Gastrocnemius medialis (tissue), 4 donors: ENCODE measurements at regions not wholly inside any gene's neighbourhood (a gene's known extent, or its start where the extent isn't known, plus 50 kb on each side); places are given as distances from the start of the nearest gene placed in this dataset.
"Not testable (repeated sequence)": the region's sequence is repeated elsewhere in the genome, so short reads cannot be mapped to it uniquely, and the experiment has no call there.

Experiments used
- ATAC-seq, 2 donors: fragments of 150-250 bp; one replicate each; pipeline ENCODE4 v1.9.1; 2016
- DNase-seq, 2 donors: peaks; one replicate each; pipeline ENCODE4 v3.0.0-alpha.2; 2019
- H3K27ac ChIP-seq, 4 donors: fragments of 200-600 bp; sonication (generic); 1 replicate in 1 of 4; 2 replicates in 3 of 4; pipeline ENCODE4 v1.5.1; 2016 to 2018; ENCODE audit warnings: mild to moderate bottlenecking in 2 of 4, moderate library complexity in 1 of 4
- H3K27me3 ChIP-seq, 3 donors: fragments of 200-600 bp; sonication (generic) in 2 of 3; 1 replicate in 1 of 3; 2 replicates in 2 of 3; pipeline versions ENCODE4 v1.5.1 to v1.6.0; 2016 to 2019; ENCODE audit warnings: mild to moderate bottlenecking in 1 of 3, moderate library complexity in 1 of 3
- H3K36me3 ChIP-seq, 2 donors: fragments of 200-600 bp; sonication (generic) in 1 of 2; one replicate each; pipeline ENCODE4 v1.5.1; 2017 to 2018
- H3K4me1 ChIP-seq, 2 donors: fragments of 200-600 bp; sonication (generic) in 1 of 2; one replicate each; pipeline ENCODE4 v1.5.1; 2016 to 2017; ENCODE audit warnings: mild to moderate bottlenecking in 2 of 2
- H3K4me3 ChIP-seq, 4 donors: fragments of 200-600 bp; sonication (generic) in 3 of 4; 1 replicate in 1 of 4; 2 replicates in 3 of 4; pipeline ENCODE4 v1.5.1; 2016 to 2019; ENCODE audit warnings: mild to moderate bottlenecking in 2 of 4
- H3K9me3 ChIP-seq, 3 donors: fragments of 200-600 bp; sonication (generic) in 2 of 3; 1 replicate in 1 of 3; 2 replicates in 2 of 3; pipeline ENCODE4 v1.5.1; 2016 to 2019
- POLR2A ChIP-seq, 2 donors: fragments of 450-650 bp; IDR thresholded peaks; one replicate each; pipeline ENCODE4 v1.6.1; 2017; ENCODE audit warnings: antibody characterized with exemption in 2 of 2, mild to moderate bottlenecking in 2 of 2, moderate library complexity in 2 of 2
- in situ Hi-C, 4 donors: fragments of 200-750 bp; cut with MboI; loops; one replicate each; pipeline versions ENCODE4 v1.15.0 to v1.8.0; 2017; ENCODE audit warnings: low sequenced_read_pairs in 4 of 4
- intact Hi-C: fragments of 100-400 bp; cut with DNase I; formaldehyde crosslinking; loops from one replicate; pipeline ENCODE4 v1.15.1; 2023; ENCODE audit warnings: low total_unique reads
- TF ChIP-seq, protein P1 (sequence below), 5 experiments: fragments of 450-650 bp in 3 of 5; fragments of 200-600 bp in 2 of 5; sonication (generic) in 2 of 5; IDR thresholded peaks in 4 of 5; conservative IDR thresholded peaks in 1 of 5; 1 replicate in 4 of 5; 2 replicates in 1 of 5; pipeline ENCODE4 v1.5.1; 2016 to 2019; ENCODE audit warnings: antibody characterized with exemption in 5 of 5, mild to moderate bottlenecking in 3 of 5, moderate library complexity in 3 of 5

DNA sequence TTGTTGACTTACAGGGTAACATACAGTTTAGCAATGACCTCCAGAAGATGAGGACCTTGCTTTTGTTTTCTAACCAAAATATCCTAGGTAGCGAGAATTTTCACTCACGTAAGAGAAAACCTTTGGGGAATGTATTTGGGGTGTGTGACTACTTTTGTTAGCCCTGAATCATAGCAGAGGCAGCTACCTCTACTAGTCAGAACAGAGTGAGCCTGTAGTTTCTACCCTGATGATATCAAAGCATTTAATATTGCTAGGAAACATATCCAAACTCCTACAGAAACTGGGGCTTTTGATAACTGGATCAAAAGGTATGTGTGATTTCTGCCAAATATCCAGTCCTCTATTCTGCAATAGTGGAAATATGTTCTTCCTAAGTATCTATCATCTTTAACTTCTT lies 462.6 kb upstream of the ZEB2 start:
- no peak for TF ChIP-seq POLR2A (IDR thresholded peaks at IDR 0.05)
- TF ChIP-seq, protein P1, sequence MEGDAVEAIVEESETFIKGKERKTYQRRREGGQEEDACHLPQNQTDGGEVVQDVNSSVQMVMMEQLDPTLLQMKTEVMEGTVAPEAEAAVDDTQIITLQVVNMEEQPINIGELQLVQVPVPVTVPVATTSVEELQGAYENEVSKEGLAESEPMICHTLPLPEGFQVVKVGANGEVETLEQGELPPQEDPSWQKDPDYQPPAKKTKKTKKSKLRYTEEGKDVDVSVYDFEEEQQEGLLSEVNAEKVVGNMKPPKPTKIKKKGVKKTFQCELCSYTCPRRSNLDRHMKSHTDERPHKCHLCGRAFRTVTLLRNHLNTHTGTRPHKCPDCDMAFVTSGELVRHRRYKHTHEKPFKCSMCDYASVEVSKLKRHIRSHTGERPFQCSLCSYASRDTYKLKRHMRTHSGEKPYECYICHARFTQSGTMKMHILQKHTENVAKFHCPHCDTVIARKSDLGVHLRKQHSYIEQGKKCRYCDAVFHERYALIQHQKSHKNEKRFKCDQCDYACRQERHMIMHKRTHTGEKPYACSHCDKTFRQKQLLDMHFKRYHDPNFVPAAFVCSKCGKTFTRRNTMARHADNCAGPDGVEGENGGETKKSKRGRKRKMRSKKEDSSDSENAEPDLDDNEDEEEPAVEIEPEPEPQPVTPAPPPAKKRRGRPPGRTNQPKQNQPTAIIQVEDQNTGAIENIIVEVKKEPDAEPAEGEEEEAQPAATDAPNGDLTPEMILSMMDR (IDR thresholded peaks at IDR 0.05 in 4 of 5, conservative IDR thresholded peaks at IDR 0.05 in 1 of 5) = no peak
- in situ Hi-C loops = no loop called here
- Histone ChIP-seq H3K9me3 (no peaks in the 10 kb centered on the region), H3K4me1 (no peaks in the 10 kb centered on the region), H3K36me3 (no peaks in the 10 kb centered on the region), H3K27ac (no peak overlapping the region), H3K4me3 (no peak overlapping the region), H3K27me3 (no peaks in the 10 kb centered on the region)
- intact Hi-C loops = no loop called here
- DNase-seq (no peak), ATAC-seq (no peak)

DNA sequence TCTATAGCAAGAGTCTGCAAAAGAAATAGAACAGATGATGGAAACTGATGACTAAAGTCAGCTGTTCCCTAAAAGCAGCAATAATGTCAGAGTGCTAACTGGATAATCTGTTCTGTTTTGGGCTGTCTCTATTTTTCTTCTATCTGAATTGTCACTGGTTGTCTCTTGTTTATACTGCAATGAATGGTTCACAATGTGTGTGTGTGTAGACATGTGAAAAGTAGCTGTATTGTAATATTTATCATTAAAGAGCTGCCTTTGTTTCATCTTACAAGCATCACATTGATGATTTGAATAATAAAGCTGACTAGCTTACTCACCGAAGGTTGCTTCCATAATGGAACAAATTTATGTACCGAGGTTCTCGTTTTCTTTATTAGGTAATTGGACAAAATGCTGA lies 456.0 kb upstream of the ZEB2 start:
- H3K27ac ChIP-seq = no peak overlapping the region
- no peaks in the 10 kb centered on the region for H3K36me3 ChIP-seq
- intact Hi-C loops = no loop called here
- H3K4me3 ChIP-seq = no peak overlapping the region
- H3K9me3 ChIP-seq = no peaks in the 10 kb centered on the region
- no peaks in the 10 kb centered on the region for H3K27me3 ChIP-seq
- ATAC-seq (no peak), DNase-seq (no peak)
- TF ChIP-seq POLR2A (IDR thresholded peaks at IDR 0.05) = no peak
- TF ChIP-seq, protein P1 (IDR thresholded peaks at IDR 0.05 in 4 of 5, conservative IDR thresholded peaks at IDR 0.05 in 1 of 5) = no peak
- in situ Hi-C loops = no loop called here
- no peaks in the 10 kb centered on the region for H3K4me1 ChIP-seq

DNA sequence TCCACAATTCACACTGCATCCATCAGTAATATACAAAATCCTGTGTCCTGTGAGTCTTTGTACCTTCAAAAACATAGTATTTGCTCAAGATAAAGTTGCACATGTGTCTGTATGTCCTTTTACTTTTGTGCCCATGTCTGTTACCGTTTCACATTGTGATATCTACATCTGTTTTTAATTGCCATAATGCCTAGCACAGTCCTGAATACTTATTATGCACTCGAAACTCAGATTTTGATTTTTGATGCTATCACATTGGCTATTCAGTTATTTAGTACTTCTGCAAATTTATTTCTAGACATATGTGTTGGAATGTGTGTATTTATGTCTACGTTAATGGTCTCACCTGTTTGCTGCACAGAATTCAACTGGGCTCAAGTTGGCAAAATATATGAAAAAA lies 452.8 kb upstream of the ZEB2 start:
- H3K36me3 ChIP-seq = no peaks in the 10 kb centered on the region
- H3K27ac ChIP-seq = no peak overlapping the region
- no peak for ATAC-seq
- no peak overlapping the region for H3K4me3 ChIP-seq
- H3K4me1 ChIP-seq = no peaks in the 10 kb centered on the region
- DNase-seq = no peak
- in situ Hi-C loops (no loop called here), intact Hi-C loops (no loop called here)
- no peak for TF ChIP-seq POLR2A (IDR thresholded peaks at IDR 0.05)
- TF ChIP-seq, protein P1 (IDR thresholded peaks at IDR 0.05 in 4 of 5, conservative IDR thresholded peaks at IDR 0.05 in 1 of 5) = no peak
- H3K27me3 ChIP-seq = no peaks in the 10 kb centered on the region
- no peaks in the 10 kb centered on the region for H3K9me3 ChIP-seq

DNA sequence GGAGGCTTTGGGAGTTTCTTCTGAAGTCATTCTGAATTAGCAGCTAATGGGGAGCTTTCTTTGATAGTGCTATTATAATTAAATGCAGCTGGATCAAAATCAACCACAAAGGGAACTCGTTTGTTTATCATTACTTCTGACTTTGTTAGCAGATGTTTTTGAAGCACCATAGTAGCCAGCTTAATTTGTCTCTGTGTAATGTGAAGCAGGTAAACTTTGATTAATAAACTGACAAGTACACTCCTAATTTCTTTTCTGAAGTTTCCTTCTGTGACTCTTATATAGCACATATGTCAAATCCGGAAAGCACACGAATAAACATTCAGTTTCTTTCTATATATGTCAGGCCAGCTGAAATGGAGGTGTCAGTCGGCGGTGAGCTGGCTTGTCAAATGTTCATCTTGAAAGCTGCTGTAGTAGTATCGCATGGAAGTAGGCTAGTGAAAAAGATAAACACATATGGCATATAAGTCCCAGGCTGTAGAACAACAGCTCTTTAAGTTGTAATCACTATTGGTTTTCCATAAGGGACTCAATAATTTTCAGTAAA lies 451.9 kb upstream of the ZEB2 start:
- Histone ChIP-seq H3K4me3 (no peak overlapping the region), H3K9me3 (no peaks in the 10 kb centered on the region), H3K27me3 (no peaks in the 10 kb centered on the region), H3K4me1 (no peaks in the 10 kb centered on the region), H3K36me3 (no peaks in the 10 kb centered on the region), H3K27ac (no peak overlapping the region)
- no peak for ATAC-seq
- in situ Hi-C loops (no loop called here), intact Hi-C loops (no loop called here)
- DNase-seq = no peak
- TF ChIP-seq POLR2A (IDR thresholded peaks at IDR 0.05) = no peak
- TF ChIP-seq, protein P1 (IDR thresholded peaks at IDR 0.05 in 4 of 5, conservative IDR thresholded peaks at IDR 0.05 in 1 of 5) = no peak

DNA sequence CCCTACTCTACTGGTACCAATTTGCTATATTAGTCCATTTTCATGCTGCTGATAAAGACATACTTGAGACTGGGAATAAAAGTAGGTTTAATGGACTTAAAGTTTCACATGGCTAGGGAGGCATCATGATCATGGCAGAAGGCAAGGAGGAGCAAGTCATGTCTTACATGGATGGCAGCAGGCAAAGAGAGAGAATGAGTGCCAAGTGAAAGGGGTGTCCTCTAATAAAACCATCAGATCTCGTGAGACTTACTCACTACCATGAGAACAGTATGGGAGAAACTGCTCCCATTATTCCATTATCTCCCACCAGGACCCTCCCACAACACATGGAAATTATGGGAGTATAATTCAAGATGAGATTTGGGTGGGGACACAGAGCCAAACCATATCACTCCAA lies 450.5 kb upstream of the ZEB2 start:
- H3K4me3 ChIP-seq, H3K27ac ChIP-seq, DNase-seq, H3K9me3 ChIP-seq, H3K36me3 ChIP-seq, H3K27me3 ChIP-seq, in situ Hi-C loops, intact Hi-C loops, H3K4me1 ChIP-seq, ATAC-seq: not testable (repeated sequence)

DNA sequence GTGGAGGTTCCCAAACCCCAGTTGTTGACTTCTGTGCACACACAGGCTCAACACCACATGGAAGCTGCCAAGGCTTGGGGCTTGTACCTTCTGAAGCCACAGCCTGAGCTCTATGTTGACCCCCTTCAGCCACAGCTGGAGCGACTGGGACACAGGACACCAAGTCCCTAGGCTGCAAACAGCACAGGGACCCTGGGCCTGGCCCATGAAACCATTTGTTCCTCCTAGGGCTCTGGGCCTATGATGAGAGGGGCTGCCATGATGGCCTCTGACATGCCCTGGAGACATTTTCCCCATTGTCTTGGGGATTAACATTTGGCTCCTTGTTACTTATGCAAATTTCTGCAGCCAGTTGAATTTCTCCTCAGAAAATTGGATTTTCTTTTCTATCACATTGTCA lies 449.6 kb upstream of the ZEB2 start:
- intact Hi-C loops, H3K4me3 ChIP-seq, H3K27ac ChIP-seq, DNase-seq, ATAC-seq, in situ Hi-C loops, H3K27me3 ChIP-seq, H3K4me1 ChIP-seq, H3K36me3 ChIP-seq, H3K9me3 ChIP-seq: not testable (repeated sequence)
